ENCODE measurements at regions not wholly inside any gene's neighbourhood (a gene's known extent, or its start where the extent isn't known, plus 50 kb on each side); places are given as distances from the start of the nearest gene placed in this dataset.

DNA sequence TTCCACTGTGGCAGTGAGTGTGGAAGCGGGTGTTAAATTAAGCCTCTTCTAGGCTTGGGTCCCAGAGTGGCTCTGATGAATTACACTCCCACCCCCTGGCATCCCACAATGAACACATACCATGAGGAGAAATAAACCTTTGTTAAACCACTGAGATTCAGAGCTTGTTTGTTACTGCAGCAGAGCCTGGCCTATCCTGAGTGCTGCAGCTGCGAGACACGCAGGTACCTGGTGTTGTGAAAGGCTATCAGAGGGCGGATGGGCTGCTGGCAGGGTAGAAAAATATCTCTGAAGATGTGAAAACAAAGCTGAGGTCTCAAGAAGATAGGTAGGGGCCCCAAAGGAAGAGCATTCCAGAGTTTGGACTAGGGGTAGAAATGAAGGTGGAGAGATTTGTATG is 138.4 kb upstream of the STX18 start:
- TF ChIP-seq, protein P1, sequence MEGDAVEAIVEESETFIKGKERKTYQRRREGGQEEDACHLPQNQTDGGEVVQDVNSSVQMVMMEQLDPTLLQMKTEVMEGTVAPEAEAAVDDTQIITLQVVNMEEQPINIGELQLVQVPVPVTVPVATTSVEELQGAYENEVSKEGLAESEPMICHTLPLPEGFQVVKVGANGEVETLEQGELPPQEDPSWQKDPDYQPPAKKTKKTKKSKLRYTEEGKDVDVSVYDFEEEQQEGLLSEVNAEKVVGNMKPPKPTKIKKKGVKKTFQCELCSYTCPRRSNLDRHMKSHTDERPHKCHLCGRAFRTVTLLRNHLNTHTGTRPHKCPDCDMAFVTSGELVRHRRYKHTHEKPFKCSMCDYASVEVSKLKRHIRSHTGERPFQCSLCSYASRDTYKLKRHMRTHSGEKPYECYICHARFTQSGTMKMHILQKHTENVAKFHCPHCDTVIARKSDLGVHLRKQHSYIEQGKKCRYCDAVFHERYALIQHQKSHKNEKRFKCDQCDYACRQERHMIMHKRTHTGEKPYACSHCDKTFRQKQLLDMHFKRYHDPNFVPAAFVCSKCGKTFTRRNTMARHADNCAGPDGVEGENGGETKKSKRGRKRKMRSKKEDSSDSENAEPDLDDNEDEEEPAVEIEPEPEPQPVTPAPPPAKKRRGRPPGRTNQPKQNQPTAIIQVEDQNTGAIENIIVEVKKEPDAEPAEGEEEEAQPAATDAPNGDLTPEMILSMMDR (IDR thresholded peaks at IDR 0.05 in 8 of 11, conservative IDR thresholded peaks at IDR 0.05 in 3 of 11) = no peak
- TF ChIP-seq POLR2AphosphoS5 (IDR thresholded peaks at IDR 0.05) (no peak), POLR2A (IDR thresholded peaks at IDR 0.05) (no peak)

All from spleen (tissue), 7 donors.